NT2/D1 (cell line): ENCODE measurements at regions not wholly inside any gene's neighbourhood (a gene's known extent, or its start where the extent isn't known, plus 50 kb on each side); places are given as distances from the start of the nearest gene placed in this dataset.

ENCODE experiments used
- YY1 ChIP-seq: IDR thresholded peaks from 2 replicates; pipeline ENCODE4 v1.6.1; 2011; ENCODE audit not compliant: insufficient read length, insufficient read depth
- ZNF274 ChIP-seq: IDR thresholded peaks from 2 replicates; pipeline ENCODE4 v1.6.1; 2011; ENCODE audit warnings: mild to moderate bottlenecking, low read depth, low read length

DNA sequence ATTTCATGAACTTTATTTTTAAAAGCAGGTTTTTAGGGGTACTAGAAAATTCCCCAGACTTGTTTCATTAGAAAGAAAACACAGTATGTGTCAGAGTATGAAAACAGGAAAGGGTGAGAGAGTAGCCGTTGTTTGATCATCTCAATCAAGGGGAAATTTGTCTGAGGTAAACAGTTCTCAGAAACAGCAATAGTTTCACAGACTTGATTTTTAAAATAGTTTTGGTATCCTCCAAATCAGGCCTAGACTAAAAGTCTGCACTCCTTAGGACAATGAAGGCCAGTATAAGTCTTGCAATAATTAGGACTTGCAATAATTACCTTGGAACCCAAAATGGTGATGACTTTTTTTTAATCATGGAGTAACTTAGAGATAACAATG is 176.6 kb upstream of the TAB2 start:
- TF ChIP-seq ZNF274 (no peak), YY1 (no peak)
